RWPE1 (cell line): ENCODE measurements at regions not wholly inside any gene's neighbourhood (a gene's known extent, or its start where the extent isn't known, plus 50 kb on each side); places are given as distances from the start of the nearest gene placed in this dataset.

Experiments used
- CTCF ChIA-PET: fragments of 350-600 bp; sonication (Branson Sonifier 250); formaldehyde crosslinking; extraction: SDS; loops from one replicate; lab custom pipeline; 2021; lab: Yijun Ruan, JAX
- POLR2A ChIA-PET: fragments of 400-600 bp; formaldehyde crosslinking; extraction: SDS; loops from one replicate; lab custom pipeline; 2020; ENCODE audit warnings: antibody characterized with exemption; ENCODE audit not compliant: low non-redundant PET; lab: Yijun Ruan, JAX
- DNase-seq: peaks from one replicate; pipeline ENCODE4 v3.0.0; 2012; ENCODE audit warnings: low spot score
- H3K27ac ChIP-seq: fragments of 450-650 bp; 2 replicates; pipeline ENCODE4 v1.5.1; 2017
- CTCF ChIP-seq: fragments of 450-650 bp; conservative IDR thresholded peaks from 2 replicates; pipeline ENCODE4 v1.5.1; 2017; ENCODE audit warnings: low read depth, mild to moderate bottlenecking

GRCh38 chr12:13443498-13443897 is 247.0 kb downstream of the EMP1 start:
- ChIA-PET CTCF (interaction anchor here (0.7 to 1.0 kb wide), 2 partner anchors 10 to 81 kb away, joined by 3 to 4 read pairs; no protein-coding TSS in a partner anchor), POLR2A (no interaction called here)
- no peak for TF ChIP-seq CTCF
- H3K27ac ChIP-seq = no peak overlapping the region
- no peak for DNase-seq

- H3K27ac ChIP-seq = no peak overlapping the region
- ChIA-PET POLR2A (interaction anchor here (0.7 kb wide), 1 partner anchor 22 kb away, joined by 3 read pairs; no protein-coding TSS in a partner anchor), CTCF (interaction anchor here (0.7 to 1.0 kb wide), 2 partner anchors 58 to 81 kb away, joined by 3 to 6 read pairs; no protein-coding TSS in a partner anchor)
- TF ChIP-seq CTCF = no peak
- no peak for DNase-seq
Observed at GRCh38 chr12:13443028-13443427, 246.5 kb downstream of the EMP1 start.

GRCh38 chr12:13442457-13442856 is 245.9 kb downstream of the EMP1 start:
- TF ChIP-seq CTCF = no peak
- H3K27ac ChIP-seq = no peak overlapping the region
- ChIA-PET CTCF (interaction anchor here (0.7 to 1.0 kb wide), 2 partner anchors 59 to 80 kb away, joined by 3 to 6 read pairs; no protein-coding TSS in a partner anchor), POLR2A (interaction anchor here (0.7 kb wide), 1 partner anchor 22 kb away, joined by 3 read pairs; no protein-coding TSS in a partner anchor)
- DNase-seq = no peak

- CTCF ChIA-PET = no interaction called here
Observed at GRCh38 chr12:13440844-13441243, 244.3 kb downstream of the EMP1 start.

GRCh38 chr12:13437541-13437940 is 241.0 kb downstream of the EMP1 start:
- no peak for TF ChIP-seq CTCF
- POLR2A ChIA-PET = no interaction called here
- CTCF ChIA-PET = interaction anchor here (0.6 kb wide), 1 partner anchor 115 kb away, joined by 3 read pairs; no protein-coding TSS in a partner anchor

More at GRCh38 chr12:13440844-13441243, 244.3 kb downstream of the EMP1 start:
- DNase-seq = no peak
- no peak overlapping the region for H3K27ac ChIP-seq
- POLR2A ChIA-PET = no interaction called here
- TF ChIP-seq CTCF = no peak

GRCh38 chr12:13436696-13437391 is 240.3 kb downstream of the EMP1 start:
- CTCF ChIA-PET = interaction anchor here (0.6 kb wide), 1 partner anchor 116 kb away, joined by 3 read pairs; no protein-coding TSS in a partner anchor
- no peak overlapping the region for H3K27ac ChIP-seq
- peak; percentile 10 for DNase-seq
- POLR2A ChIA-PET = no interaction called here
- TF ChIP-seq CTCF = no peak

More at GRCh38 chr12:13437541-13437940, 241.0 kb downstream of the EMP1 start:
- no peak for DNase-seq
- H3K27ac ChIP-seq = no peak overlapping the region
